ENCODE measurements at regions not wholly inside any gene's neighbourhood (a gene's known extent, or its start where the extent isn't known, plus 50 kb on each side); places are given as distances from the start of the nearest gene placed in this dataset.
A peak's percentile ranks its signal among the peaks of the same experiment; 100 is the strongest.
"Not testable (repeated sequence)": the region's sequence is repeated elsewhere in the genome, so short reads cannot be mapped to it uniquely, and the experiment has no call there.

DNA sequence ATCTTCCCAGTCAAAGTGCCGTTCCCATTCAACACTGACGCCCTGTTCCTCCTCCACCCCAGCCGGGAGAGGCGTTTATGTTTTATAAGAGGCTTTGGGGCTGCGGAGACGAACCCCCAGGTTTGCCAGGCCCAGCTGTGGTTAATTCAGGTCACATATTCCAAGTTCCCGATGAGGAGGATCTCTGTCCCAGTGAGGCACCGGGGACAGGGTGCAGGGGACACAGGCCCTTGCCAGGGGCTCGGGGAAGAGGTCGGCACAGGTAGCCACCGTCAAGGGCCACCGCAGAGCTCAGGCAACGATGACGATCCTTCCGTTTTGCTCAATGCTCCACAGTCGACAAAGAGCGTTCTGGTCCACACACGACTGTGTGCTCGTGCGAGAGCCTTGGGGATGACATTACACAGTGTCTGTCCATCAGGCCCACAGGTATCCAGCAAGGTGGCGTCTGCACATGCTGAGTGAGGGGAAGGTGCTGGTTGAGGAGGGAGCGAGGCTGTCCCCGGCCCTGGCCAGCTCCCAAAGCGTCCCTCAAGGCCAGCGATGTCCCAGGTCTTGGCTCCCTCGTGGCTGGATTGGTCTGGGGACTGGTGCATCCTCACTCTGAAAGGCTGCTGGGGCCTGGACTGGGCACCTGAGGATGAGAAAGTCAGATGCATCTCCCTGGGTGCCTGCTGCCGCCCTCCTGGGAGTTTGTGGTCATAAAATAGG, 189.2 kb upstream of the C14orf180 start:
- DNase-seq, result no peak

DNA sequence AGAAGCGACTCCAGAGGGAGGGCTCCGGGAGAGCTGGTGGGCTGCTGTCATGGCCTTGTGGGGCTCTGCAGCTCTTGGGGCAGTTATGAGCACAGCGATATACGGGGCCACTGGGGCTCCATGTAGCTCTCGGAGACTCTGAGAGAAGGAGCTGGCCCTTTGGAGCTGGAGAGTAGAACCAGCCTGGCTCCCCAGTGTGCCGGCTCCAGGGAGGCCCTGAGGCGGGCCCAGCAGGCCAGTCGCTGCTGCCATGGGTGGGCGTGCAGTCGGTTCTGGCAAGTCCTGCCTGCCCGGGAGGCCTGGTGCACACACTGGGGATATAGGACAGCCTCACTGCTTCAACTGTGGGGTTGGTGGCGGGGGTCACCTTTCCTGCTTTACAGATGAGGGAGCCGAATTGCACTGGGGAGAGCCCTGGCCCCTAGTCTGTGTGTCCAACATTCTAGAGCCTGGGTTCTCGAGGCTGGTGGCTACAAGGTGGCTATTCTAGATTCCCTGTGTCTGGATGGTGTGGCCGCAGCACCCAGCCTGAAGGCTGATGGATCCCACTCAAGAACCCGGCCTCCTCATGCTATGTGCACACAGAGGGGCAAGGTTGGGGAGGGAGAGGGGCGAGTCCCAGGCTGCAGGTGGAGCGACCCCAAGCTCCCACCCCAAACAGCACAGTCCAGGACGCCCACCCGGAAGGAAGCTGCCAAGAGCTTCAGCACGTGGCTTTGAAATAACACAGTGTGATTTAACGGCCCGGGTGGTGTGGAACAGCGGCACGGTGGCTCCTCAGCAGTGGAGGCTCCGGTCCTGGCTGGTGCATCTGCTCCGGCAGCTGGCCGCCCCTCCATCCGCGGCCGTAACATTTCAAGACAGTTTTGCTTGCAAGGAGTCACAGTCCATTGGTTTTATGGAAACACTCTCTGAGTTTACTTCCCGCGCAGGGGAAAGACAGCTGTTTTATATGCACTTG, 188.3 kb upstream of the C14orf180 start:
- peak; percentile 40 for DNase-seq

DNA sequence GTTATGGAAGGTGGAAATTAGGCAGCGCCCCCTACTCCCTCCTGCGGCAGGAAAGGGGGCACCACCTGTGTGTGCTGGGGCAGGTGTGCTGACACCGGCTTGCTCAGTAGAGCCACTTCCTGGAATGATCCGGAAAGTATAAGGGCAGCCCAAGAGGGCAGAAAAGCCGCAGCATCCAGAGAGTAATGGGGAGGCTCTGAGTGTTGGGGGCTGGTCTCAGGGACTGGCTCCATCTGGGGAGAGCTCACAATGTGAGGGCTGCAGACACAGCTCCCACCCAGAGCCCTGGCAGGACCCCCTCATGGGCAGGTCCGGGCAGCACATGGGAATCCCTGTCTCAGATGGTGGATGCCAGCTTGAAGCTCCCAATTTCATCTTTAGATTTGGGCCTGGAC, 187.6 kb upstream of the C14orf180 start:
- no peak for DNase-seq

DNA sequence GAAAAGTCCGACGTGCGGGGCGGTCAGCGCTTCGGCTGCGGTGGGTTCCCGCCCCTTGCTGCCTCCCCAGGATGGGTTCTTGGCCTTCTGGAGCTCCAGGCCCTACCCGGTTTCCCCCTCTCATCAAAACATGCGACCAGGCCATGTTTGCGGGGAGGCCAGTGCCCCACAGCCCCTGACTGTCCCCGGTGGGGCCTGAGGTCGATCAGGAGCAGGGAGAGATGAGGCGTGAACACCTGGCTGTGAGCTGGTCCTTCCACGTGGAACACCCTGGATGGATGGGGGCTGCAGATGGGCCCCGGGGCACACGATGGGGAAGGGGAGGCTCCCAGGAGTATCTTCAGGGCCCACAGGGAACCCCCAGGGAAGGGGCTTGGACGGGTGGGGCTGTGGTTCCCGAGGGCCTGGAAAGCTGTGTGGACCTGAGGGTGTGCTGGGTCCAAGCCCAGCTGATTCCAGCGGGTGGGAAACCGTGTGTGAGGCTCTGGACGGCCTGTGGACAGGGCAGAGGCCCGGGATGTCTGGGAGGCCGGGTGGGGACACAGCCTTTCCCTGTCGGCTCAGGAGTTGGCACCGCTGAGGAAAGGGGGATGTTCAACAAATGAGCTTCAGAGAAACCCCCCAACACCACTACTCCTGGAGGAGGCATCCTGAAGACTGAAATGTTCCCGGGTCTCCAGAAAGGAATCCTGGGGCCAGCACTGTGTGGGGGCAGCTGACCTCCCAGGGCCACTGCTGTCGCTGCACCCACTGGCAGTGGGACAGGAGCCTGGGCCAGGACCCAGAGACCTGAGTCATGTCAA, 187.0 kb upstream of the C14orf180 start:
- DNase-seq, result no peak

DNA sequence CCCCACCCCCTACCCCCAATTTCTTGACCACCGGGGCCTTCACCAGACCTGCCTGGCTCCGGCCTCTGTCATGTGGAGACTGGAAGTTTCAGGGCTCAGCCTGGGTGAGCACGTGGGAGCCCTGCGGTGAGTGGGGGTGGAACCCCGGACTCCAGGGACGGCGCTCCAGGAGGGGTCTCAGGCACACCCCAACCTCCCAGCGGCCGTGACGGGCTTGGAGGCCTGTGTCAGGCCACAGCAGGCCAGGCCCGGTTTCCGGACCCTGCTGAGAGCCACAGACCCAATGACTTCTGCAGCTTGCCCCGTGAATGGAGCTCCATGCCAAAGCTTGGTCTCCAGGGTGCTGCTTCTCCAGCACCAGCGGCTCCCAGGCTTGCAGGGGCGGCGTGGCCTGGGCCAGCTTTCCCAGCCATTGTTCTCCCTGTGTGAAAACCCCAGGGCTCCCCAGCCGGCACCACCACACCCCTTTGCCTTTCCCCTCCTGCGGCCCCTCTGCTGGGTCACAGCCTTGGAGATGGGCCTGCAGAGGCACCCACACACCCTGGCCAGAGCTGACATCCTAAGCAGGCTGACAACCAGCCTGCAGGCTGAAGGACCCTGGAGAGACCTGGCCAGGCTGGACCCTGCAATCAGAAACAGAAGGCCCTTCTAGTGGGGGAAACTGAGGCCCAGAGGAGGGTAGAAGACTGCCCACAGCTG, 186.2 kb upstream of the C14orf180 start:
- no peak for DNase-seq

DNA sequence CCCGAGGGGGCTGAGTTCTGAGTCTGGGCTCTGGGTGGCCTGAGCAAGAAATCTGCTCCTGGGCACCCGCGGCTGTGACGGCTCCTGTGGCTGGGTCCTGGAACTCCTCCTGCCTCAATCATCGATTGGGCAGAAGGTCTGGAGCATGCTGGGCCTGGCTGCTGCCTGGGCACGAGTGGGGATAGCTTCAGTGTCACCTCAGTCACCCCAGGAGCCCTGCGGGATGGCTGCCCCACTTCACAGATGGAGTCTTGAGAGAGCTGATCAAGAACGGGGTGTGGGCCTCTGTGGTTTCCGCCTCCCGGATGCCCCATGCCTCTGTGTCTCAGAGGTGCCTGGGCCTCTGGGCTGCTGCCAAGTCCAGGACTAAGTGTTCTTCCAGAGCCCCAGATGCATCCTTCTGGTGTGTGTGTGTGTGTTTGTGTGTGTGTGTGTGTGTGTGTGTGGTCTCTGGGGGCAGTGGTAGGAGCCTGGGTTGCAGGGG, 185.6 kb upstream of the C14orf180 start:
- no peak for DNase-seq

DNA sequence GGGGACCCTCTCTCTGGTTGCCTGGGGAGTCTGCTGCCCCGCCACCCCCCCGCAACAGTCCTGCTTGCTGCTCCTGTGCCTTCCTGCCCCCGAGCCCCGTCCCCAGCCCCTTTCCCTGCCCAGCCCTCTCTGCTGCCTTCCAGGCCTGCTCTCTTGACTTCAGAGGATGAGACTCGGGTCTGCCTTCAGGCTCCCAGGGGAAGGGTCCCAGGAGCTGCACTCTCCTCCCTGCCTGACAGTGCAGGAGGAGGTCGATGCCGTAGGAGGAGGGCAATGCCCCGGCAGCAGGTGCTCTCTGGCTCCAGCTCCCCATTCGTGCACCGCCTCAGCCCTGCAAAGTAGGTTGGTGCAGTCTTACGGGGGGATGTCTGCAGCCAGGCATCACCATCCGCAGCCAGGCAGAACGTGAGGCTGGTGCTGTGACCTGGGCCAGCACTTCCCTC, 185.1 kb upstream of the C14orf180 start:
- DNase-seq, result no peak

DNA sequence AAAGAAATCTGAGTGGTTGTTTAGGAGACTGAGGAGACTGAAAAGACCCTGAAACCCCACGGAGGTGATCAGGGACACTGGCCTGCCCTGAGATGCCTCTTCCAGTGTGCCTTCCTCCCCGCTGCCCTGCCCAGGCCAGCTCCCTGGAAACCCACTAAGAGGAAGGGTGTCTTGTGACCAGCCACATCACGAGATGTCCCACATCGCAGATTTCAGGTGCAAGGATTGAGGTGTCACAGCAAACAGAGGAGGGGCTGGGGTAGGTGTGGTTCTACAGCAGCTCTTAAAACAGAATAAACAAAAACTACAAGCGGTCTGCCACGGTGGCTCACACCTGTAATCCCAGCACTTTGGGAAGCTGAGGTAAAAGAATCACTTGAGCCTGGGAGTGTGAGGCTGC, 184.3 kb upstream of the C14orf180 start:
- DNase-seq, result no peak

DNA sequence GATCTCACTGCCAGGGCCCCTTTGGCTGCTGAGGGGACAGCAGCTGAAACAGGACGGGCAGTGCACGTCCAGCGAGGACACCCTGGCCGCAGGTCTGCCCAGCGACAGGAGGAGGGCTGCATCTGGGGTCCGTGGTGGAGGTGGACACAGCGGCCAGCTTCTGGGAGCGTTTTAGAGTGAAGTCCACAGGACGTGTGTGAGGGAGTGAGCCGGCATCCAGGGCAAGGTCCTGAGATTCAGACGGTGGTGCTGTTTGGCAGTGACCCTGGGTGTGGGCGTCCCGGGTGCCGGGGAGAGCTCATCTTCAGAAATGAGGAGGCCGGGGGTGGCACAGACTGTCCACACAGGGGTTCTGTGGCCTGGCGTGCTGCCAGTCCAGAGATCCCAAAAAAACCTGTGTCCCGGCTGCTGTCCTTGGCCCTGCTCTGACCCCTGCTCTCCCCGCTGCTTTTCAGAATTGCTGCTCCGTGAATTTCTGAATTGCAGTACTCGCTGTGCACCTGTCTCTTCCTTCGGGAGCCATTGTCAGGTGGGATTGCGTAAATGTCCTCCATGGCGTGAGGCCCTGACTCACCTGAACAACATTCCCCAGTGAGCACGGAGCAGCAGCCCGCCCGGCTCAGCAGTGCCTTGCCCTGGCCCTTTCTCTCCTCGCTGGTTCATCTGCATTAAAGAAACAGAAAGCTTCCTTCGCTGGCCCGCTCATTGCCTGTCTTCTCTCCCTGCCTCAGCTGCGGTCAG, 183.5 kb upstream of the C14orf180 start:
- DNase-seq, result no peak

DNA sequence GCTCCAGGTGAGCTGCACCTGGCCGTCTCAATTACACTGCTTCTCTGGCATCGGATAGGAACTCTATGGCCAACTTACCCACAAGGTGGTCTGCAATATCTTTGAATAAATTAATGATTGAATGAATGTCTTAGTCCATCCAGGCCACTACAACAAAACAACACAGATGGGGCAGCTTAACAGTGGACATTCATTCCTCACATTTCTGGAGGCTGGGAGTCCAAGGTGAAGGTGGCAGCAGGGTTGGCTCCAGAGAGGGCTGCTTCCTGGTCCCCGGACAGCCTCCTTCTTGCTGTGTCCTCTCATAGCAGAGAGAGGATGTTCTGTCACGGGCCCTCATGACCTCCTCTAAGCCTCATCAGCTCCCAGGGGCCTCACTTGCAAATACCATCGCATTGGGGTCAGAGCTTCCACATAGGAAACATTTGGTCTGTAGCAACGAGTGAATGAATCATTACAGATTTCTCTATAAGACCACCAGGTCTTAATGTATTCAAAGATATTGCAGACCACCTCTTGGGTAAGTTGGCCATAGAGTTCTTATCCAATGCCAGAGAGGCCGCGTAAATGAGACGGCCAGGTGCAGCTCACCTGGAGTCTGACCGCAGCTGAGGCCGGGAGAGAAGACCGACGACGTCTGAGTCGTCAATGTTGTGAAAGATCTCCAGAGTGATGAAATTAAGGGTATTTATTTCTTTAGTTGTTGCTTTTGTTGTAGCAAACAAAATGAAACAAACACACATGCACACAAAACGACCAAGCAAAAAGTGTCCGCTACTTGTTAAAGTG, 182.7 kb upstream of the C14orf180 start:
- DNase-seq, result no peak

DNA sequence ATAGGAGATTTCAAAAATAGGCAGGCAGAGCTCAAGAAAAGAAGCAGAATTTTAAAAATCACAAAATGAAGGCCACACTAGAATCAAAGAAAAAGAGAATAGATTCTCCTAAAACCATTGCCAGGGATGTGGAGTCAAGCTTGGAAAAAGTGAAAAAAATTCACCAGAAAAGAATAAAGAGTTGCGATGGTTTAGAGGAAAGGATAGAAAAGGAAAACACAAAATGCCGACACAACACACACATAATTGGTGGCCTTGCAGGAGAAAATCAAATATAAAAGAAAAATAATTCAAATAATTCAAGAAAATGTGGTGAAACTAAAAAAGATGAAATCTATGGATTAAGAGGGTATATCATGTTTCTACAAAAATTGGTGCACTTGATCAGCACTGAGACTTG, 181.6 kb upstream of the C14orf180 start:
- DNase-seq, result no peak

DNA sequence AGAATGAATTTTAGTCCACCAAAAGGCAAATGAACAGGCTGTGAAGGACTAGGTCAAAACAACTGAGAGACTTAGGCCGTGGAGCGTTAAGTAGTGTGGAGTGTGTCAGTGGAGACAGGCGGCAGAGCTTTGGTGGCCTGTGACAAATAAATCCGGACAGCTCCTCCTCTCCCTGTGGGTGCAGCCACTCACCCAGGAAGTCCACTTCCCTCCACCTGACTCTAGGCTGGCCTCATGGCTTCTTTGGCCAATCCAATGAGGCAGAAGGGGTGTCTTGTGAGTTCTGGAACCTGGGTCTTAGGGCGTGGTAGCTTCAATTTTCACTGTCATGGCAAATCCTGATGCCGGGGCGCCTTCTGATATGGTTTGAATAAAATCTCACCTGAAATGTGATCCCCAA, 180.9 kb upstream of the C14orf180 start:
- DNase-seq, result no peak

DNA sequence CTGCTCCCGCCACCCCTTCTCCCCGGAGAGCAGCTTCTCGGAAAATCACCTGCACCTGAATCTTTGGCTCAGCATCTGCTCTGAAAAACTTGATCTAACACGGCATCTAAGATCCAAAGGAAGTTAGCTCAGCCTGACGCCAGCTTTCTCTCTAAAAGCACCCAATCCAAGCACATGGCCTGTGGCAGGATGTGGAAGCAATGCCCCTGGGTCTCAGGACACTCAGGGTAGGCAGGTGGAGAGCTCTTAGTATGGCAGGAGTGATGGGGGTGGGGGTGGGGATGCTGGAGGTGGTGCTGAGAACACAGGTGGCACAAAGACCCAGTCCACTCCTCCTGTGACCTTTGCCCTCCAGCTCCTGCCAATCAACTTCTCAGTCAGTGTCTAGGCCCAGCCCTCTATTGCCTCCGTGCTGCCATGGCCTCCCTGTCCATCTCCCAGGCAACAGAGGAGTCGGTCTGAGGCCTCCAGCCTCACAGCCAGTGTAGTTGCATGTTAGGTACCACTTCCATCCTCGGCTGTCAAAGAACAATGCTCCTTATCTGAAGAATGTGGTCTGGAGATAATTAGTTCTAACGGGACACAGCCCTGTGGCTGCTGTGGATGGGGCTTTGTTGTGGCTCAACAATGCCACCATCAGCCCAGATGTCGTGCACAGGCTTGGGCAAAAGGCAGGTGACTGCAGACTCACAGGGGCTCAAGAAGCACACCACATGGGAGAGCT, 180.0 kb upstream of the C14orf180 start:
- DNase-seq, result no peak

DNA sequence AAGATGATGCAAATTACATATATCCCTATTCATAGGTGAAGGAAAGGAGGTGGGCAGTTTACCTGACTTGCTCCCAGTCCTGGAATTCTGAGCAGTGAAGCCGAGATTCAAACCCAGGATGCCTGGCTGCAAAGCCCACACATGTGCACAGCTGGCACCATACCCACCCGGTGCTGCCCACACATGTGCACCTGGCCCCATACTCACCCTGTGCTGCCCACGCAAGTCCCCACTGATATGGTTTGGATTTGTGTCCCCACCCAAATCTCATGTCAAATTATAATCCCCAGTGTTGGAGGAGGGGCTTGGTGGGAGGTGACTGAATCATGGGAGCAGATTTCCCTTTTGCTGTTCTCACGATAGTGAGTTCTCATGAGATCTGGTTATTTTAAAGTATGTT, 179.2 kb upstream of the C14orf180 start:
- no peak for DNase-seq

DNA sequence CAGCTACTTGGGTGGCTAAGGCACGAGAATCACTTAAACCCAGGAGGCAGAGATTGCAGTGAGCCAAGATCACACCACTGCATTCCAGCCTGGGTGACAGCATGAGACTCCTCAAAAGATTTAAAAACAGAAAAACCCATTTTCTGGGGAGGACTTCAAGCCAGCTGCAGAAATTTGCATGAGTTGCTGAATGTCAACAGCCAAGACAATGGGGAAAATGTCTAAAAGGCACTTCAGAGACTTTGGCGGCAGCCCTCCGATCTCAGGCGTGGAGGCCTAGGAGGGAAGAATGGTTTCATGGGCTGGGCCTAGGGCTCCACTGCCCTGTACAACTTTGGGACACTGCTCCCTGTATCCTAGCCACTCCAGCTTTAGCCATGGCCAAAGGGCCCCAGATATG, 177.8 kb upstream of the C14orf180 start:
- DNase-seq, result no peak

DNA sequence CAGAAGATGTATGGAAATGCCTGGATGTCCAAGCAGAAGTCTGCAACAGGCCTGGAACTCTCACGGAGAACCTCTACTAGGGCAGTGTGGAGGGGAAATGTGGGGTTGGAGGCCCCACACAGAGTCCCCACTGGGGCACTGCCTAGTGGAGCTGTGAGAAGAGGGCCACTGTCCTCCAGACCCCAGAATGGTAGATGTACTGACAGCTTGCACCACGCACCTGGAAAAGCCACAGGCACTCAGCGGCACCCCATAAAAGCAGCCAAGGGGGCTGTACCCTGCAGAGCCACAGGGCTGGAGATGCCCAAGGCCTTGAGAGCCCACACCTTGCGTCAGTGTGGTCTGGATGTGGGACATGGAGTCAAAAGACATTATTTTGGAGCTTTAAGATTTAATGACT, 177.3 kb upstream of the C14orf180 start:
- DNase-seq, result not testable (repeated sequence)

DNA sequence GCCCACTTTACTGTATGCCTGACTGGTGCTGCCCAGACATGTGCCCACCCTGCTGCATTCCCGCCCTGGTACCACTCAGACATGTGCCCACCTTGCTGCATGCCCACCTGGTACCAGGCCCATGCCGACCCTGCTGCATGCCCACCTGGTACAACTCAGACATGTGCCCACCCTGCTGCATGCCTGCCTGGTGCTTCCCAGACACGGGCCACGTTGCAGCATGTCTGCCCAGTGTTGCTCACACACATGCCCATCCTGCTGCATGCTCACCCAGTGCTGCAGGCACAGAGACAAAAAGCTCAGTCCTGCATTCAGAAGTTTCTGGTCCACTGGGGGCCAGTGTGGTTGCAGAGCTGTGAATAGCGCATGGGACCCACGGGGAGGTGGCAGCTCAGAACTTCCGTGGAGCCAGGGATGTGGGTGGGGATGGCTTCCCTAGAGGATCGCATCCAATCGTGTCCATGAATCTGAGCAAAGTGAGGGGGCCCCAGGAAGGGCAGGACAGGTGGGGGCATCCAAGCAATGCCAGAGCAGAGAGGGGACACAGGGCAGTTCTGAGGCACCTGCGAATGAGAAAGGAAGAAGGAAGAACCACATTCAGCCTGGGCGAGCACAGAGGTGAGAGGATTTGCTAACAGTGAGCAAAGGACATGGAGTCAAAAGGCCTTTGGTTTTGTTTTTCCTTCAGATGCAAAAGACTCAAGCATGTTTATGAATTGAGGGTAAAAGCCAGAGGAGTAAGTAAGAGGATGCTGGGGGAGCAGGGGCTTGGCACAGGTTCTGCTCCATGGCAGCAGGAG, 175.9 kb upstream of the C14orf180 start:
- no peak for DNase-seq

DNA sequence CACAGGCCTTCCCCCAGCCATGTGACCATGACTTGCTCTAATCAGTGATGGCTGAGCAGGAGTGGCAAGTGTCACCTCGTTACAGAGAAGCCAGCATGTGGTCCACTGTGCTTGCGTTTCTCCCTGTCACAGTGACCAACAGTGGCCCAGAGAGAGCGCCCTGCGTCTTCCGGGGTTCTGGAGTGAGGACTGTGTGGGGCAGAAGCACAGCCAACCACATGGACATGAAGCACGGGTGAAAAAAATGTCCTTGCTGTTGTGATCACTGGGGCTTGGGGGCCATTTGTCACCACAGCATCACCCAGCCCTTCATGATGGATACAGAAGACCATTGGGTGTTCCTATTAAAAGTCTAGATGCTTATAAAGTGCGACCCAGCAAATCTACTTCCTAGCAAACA, 174.6 kb upstream of the C14orf180 start:
- no peak for DNase-seq

Measured in NCI-H1092 (cell line).